Ishikawa (cell line): ENCODE measurements at regions not wholly inside any gene's neighbourhood (a gene's known extent, or its start where the extent isn't known, plus 50 kb on each side); places are given as distances from the start of the nearest gene placed in this dataset.

Source experiments
- CEBPB ChIP-seq: IDR thresholded peaks from 2 replicates; pipeline ENCODE4 v1.6.1; 2012
- CREB1 ChIP-seq: IDR thresholded peaks from 2 replicates; pipeline ENCODE4 v1.6.1; 2012; ENCODE audit warnings: low read depth
- EGR1 ChIP-seq: IDR thresholded peaks from 2 replicates; pipeline ENCODE4 v1.6.1; 2012
- EP300 ChIP-seq: IDR thresholded peaks from 2 replicates; pipeline ENCODE4 v1.6.1; 2012; ENCODE audit warnings: borderline replicate concordance
- FOXM1 ChIP-seq: IDR thresholded peaks from 2 replicates; pipeline ENCODE4 v1.6.1; 2012; ENCODE audit warnings: low read depth, borderline replicate concordance
- NFIC ChIP-seq: IDR thresholded peaks from 2 replicates; pipeline ENCODE4 v1.6.1; 2012
- RAD21 ChIP-seq: IDR thresholded peaks from 2 replicates; pipeline ENCODE4 v1.6.1; 2012; ENCODE audit warnings: low read depth
- TAF1 ChIP-seq: IDR thresholded peaks from 2 replicates; pipeline ENCODE4 v1.6.1; 2012; ENCODE audit warnings: low read depth, mild to moderate bottlenecking
- TCF12 ChIP-seq: IDR thresholded peaks from 2 replicates; pipeline ENCODE4 v1.6.1; 2012; ENCODE audit warnings: low read depth
- TEAD4 ChIP-seq: IDR thresholded peaks from 2 replicates; pipeline ENCODE4 v1.6.1; 2012
- YY1 ChIP-seq: IDR thresholded peaks from 2 replicates; pipeline ENCODE4 v1.6.1; 2012; ENCODE audit warnings: low read depth
- ZBTB7A ChIP-seq: IDR thresholded peaks from 2 replicates; pipeline ENCODE4 v1.6.1; 2012; ENCODE audit warnings: low read depth
- TF ChIP-seq, protein P1 (sequence below): IDR thresholded peaks from 2 replicates; pipeline ENCODE4 v1.6.1; 2012
- TF ChIP-seq, protein P2 (sequence below): IDR thresholded peaks from 2 replicates; pipeline ENCODE4 v1.6.1; 2012
- TF ChIP-seq, protein P3 (sequence below): IDR thresholded peaks from 2 replicates; pipeline ENCODE4 v1.6.1; 2012; ENCODE audit warnings: low read depth, mild to moderate bottlenecking

- TF ChIP-seq YY1 = no peak
- TF ChIP-seq, protein P1, sequence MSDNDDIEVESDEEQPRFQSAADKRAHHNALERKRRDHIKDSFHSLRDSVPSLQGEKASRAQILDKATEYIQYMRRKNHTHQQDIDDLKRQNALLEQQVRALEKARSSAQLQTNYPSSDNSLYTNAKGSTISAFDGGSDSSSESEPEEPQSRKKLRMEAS = no peak
- TF ChIP-seq, protein P2, sequence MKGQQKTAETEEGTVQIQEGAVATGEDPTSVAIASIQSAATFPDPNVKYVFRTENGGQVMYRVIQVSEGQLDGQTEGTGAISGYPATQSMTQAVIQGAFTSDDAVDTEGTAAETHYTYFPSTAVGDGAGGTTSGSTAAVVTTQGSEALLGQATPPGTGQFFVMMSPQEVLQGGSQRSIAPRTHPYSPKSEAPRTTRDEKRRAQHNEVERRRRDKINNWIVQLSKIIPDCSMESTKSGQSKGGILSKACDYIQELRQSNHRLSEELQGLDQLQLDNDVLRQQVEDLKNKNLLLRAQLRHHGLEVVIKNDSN = no peak
- TF ChIP-seq TCF12 = no peak
- TF ChIP-seq ZBTB7A = no peak
- no peak for TF ChIP-seq RAD21
- TF ChIP-seq FOXM1 = no peak
These were observed 1265.7 kb upstream of the CHAC2 start for GRCh38 chr2:52501715-52502475.

- TF ChIP-seq YY1 = no peak
- TF ChIP-seq ZBTB7A = no peak
- TF ChIP-seq NFIC = no peak
- TF ChIP-seq EP300 = no peak
- no peak for TF ChIP-seq CEBPB
- TF ChIP-seq TAF1 = no peak
- TF ChIP-seq EGR1 = no peak
- TF ChIP-seq, protein P1 = no peak
- TF ChIP-seq, protein P2 = no peak
- no peak for TF ChIP-seq CREB1
- no peak for TF ChIP-seq RAD21
- no peak for TF ChIP-seq FOXM1
- TF ChIP-seq, protein P3, sequence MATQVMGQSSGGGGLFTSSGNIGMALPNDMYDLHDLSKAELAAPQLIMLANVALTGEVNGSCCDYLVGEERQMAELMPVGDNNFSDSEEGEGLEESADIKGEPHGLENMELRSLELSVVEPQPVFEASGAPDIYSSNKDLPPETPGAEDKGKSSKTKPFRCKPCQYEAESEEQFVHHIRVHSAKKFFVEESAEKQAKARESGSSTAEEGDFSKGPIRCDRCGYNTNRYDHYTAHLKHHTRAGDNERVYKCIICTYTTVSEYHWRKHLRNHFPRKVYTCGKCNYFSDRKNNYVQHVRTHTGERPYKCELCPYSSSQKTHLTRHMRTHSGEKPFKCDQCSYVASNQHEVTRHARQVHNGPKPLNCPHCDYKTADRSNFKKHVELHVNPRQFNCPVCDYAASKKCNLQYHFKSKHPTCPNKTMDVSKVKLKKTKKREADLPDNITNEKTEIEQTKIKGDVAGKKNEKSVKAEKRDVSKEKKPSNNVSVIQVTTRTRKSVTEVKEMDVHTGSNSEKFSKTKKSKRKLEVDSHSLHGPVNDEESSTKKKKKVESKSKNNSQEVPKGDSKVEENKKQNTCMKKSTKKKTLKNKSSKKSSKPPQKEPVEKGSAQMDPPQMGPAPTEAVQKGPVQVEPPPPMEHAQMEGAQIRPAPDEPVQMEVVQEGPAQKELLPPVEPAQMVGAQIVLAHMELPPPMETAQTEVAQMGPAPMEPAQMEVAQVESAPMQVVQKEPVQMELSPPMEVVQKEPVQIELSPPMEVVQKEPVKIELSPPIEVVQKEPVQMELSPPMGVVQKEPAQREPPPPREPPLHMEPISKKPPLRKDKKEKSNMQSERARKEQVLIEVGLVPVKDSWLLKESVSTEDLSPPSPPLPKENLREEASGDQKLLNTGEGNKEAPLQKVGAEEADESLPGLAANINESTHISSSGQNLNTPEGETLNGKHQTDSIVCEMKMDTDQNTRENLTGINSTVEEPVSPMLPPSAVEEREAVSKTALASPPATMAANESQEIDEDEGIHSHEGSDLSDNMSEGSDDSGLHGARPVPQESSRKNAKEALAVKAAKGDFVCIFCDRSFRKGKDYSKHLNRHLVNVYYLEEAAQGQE = no peak
- no peak for TF ChIP-seq TCF12
- no peak for TF ChIP-seq TEAD4
These were observed 1267.0 kb upstream of the CHAC2 start for GRCh38 chr2:52500561-52500960.

- TF ChIP-seq, protein P1 = no peak
- TF ChIP-seq FOXM1 = no peak
- no peak for TF ChIP-seq EP300
- TF ChIP-seq TEAD4 = no peak
- no peak for TF ChIP-seq ZBTB7A
- no peak for TF ChIP-seq CREB1
- TF ChIP-seq, protein P3 = no peak
- no peak for TF ChIP-seq TAF1
- no peak for TF ChIP-seq RAD21
- no peak for TF ChIP-seq EGR1
- no peak for TF ChIP-seq NFIC
- TF ChIP-seq CEBPB = no peak
- TF ChIP-seq TCF12 = no peak
These were observed 1269.4 kb upstream of the CHAC2 start for GRCh38 chr2:52498077-52498750.

GRCh38 chr2:52495816-52496215 is 1271.8 kb upstream of the CHAC2 start:
- no peak for TF ChIP-seq TAF1
- no peak for TF ChIP-seq NFIC
- TF ChIP-seq CREB1 = no peak
- TF ChIP-seq YY1 = no peak
- TF ChIP-seq, protein P3 = no peak
- no peak for TF ChIP-seq EGR1
- TF ChIP-seq EP300 = no peak
- TF ChIP-seq, protein P2 = no peak
- TF ChIP-seq, protein P1 = no peak
- TF ChIP-seq TCF12 = no peak
- no peak for TF ChIP-seq RAD21
- TF ChIP-seq FOXM1 = no peak
- no peak for TF ChIP-seq ZBTB7A
- no peak for TF ChIP-seq TEAD4
- no peak for TF ChIP-seq CEBPB
